Spleen (tissue), 3 donors: ENCODE measurements at regions not wholly inside any gene's neighbourhood (a gene's known extent, or its start where the extent isn't known, plus 50 kb on each side); places are given as distances from the start of the nearest gene placed in this dataset.

Source experiments
- POLR2A ChIP-seq, 3 donors: fragments of 450-650 bp; IDR thresholded peaks; one replicate each; pipeline ENCODE4 v1.5.1; 2017; ENCODE audit warnings: antibody characterized with exemption in 3 of 3, mild to moderate bottlenecking in 1 of 3
- POLR2AphosphoS5 ChIP-seq, 3 donors: sonication (generic); formaldehyde crosslinking; IDR thresholded peaks; one replicate each; pipeline ENCODE4 v1.5.1; 2017; ENCODE audit warnings: antibody characterized with exemption in 3 of 3

GRCh38 chr10:56508562-56508961 lies 147.5 kb upstream of the ZWINT start:
- no peak for TF ChIP-seq POLR2AphosphoS5 (IDR thresholded peaks at IDR 0.05)
- no peak for TF ChIP-seq POLR2A (IDR thresholded peaks at IDR 0.05)
